BJ (cell line): ENCODE measurements at regions not wholly inside any gene's neighbourhood (a gene's known extent, or its start where the extent isn't known, plus 50 kb on each side); places are given as distances from the start of the nearest gene placed in this dataset.

Source experiments
- CTCF ChIA-PET: fragments of 350-600 bp; formaldehyde crosslinking; extraction: SDS; loops from one replicate; lab custom pipeline; 2021; ENCODE audit warnings: antibody characterized with exemption, inconsistent platforms; lab: Yijun Ruan, JAX
- POLR2A ChIA-PET: fragments of 300-600 bp; sonication (Branson Sonifier 250); formaldehyde crosslinking; extraction: SDS; loops from one replicate; lab custom pipeline; 2021; ENCODE audit warnings: antibody characterized with exemption; lab: Charles Lee
- DNase-seq: peaks from one replicate; pipeline ENCODE4 v3.0.0-alpha.2; 2011; ENCODE audit warnings: low read depth
- H3K27me3 ChIP-seq: 2 replicates; pipeline ENCODE4 v1.6.0; 2011; ENCODE audit warnings: low read length; ENCODE audit not compliant: control insufficient read depth, insufficient read depth
- H3K36me3 ChIP-seq: 2 replicates; pipeline ENCODE4 v1.5.1; 2011; ENCODE audit warnings: low read length; ENCODE audit not compliant: control insufficient read depth, insufficient read depth
- H3K4me3 ChIP-seq: 2 replicates; pipeline ENCODE4 v1.5.1; 2011; ENCODE audit warnings: low read depth, mild to moderate bottlenecking, control low read depth, low read length
- TF ChIP-seq, protein P1 (sequence below): IDR thresholded peaks from 2 replicates; pipeline ENCODE4 v1.5.1; 2011; ENCODE audit warnings: low read depth, mild to moderate bottlenecking, control low read depth, inconsistent platforms, low read length, moderate library complexity; ENCODE audit not compliant: insufficient read depth

DNA sequence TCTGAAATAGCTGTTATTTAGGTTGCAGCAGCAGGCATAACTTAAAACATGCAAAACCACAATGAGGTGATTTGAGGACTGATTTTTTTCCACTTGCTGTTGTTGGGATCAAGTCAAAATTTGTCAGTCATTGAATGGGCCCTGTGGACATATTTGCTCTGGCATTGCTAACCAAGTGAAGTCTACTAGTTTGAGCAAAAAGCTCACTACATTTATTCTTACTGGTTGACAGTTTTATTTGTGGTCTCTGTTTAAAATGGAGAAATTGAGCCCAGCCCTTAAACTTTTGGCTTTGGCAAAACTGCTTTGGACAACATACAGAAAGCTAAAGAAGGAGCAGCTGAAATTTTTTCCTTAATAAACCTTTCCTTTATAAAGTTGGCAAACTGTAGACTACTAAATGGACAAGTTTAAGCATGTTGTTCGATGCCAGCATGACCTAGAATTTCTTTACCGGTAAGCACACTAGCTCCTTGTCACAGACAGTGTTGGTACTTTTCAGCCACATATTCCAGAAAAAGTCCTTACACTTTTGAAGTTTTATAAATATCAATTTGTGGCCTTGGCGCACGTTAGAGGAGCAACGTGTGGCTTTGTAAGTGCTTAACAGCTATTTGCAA is 234.6 kb downstream of the USP25 start:
- H3K36me3 ChIP-seq: no peaks in the 10 kb centered on the region
- H3K4me3 ChIP-seq: no peak overlapping the region
- TF ChIP-seq, protein P1, sequence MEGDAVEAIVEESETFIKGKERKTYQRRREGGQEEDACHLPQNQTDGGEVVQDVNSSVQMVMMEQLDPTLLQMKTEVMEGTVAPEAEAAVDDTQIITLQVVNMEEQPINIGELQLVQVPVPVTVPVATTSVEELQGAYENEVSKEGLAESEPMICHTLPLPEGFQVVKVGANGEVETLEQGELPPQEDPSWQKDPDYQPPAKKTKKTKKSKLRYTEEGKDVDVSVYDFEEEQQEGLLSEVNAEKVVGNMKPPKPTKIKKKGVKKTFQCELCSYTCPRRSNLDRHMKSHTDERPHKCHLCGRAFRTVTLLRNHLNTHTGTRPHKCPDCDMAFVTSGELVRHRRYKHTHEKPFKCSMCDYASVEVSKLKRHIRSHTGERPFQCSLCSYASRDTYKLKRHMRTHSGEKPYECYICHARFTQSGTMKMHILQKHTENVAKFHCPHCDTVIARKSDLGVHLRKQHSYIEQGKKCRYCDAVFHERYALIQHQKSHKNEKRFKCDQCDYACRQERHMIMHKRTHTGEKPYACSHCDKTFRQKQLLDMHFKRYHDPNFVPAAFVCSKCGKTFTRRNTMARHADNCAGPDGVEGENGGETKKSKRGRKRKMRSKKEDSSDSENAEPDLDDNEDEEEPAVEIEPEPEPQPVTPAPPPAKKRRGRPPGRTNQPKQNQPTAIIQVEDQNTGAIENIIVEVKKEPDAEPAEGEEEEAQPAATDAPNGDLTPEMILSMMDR: no peak
- no peaks in the 10 kb centered on the region for H3K27me3 ChIP-seq
- POLR2A ChIA-PET: no interaction called here
- DNase-seq: no peak
- CTCF ChIA-PET: no interaction called here

DNA sequence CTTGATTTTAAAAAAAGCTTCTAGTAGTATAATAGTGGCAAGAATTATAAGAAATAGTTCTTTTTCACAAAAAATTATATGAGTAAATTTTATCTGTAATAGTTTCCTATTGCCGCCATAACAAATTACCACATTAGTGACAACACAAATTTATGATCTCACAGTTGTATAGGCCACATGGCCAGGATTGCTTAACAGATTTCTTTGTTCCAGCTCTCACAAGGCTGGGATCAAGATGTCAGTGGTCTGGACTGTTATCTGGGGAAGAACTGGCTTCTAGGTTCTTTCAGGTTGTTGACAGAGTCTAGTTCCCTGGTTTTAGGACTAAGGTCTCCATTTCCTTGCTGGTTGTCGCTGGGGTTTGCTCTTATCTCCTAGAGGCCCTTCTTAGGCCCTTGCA is 236.4 kb downstream of the USP25 start:
- POLR2A ChIA-PET: no interaction called here
- no peaks in the 10 kb centered on the region for H3K27me3 ChIP-seq
- TF ChIP-seq, protein P1: no peak
- DNase-seq: no peak
- no peaks in the 10 kb centered on the region for H3K36me3 ChIP-seq
- no peak overlapping the region for H3K4me3 ChIP-seq
- CTCF ChIA-PET: no interaction called here

DNA sequence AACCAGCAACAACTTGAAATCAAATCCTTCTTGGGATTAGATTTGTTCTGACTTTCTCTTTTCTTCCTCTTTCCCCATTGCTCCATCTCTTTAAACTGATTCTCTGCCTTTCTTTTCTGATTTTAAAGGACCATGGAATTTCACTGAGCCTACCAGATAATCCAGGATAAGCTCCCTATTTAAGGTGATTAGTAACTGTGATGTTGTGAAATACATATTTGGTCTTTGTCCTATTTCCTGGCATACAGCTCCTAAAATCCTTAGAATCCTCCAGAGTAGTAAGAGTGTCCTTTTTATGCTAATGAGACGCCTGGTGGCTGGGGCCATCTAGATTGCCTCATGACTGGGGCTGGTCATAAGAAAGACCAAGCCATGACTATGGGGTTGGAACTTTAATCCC is 236.9 kb downstream of the USP25 start:
- TF ChIP-seq, protein P1: no peak
- ChIA-PET POLR2A (no interaction called here), CTCF (no interaction called here)
- DNase-seq: no peak
- Histone ChIP-seq H3K4me3 (no peak overlapping the region), H3K36me3 (no peaks in the 10 kb centered on the region), H3K27me3 (no peaks in the 10 kb centered on the region)

DNA sequence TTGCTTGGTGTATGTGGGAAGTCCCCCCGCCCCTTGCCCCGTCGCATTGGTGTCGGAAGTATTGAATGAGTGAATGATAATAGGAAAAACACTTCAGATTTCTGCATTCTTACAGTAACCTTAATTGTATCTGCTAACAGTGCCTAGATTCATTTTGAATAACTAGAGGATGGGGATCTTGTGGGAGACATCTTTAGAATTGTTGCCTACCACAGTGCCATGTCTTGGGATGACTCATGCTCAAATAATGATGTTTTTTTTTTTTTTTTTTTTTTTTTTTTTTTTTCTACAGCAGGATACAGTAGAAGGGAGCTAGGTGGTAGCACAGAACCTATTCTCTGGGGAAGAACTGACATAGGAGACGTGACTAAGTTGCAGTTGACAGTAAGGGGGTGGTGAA is 237.9 kb downstream of the USP25 start:
- TF ChIP-seq, protein P1: no peak
- no peaks in the 10 kb centered on the region for H3K27me3 ChIP-seq
- ChIA-PET CTCF (no interaction called here), POLR2A (interaction anchor here (0.7 kb wide), 1 partner anchor 91 kb away, joined by 4 read pairs; no protein-coding TSS in a partner anchor)
- DNase-seq: no peak
- H3K36me3 ChIP-seq: no peaks in the 10 kb centered on the region
- H3K4me3 ChIP-seq: no peak overlapping the region

DNA sequence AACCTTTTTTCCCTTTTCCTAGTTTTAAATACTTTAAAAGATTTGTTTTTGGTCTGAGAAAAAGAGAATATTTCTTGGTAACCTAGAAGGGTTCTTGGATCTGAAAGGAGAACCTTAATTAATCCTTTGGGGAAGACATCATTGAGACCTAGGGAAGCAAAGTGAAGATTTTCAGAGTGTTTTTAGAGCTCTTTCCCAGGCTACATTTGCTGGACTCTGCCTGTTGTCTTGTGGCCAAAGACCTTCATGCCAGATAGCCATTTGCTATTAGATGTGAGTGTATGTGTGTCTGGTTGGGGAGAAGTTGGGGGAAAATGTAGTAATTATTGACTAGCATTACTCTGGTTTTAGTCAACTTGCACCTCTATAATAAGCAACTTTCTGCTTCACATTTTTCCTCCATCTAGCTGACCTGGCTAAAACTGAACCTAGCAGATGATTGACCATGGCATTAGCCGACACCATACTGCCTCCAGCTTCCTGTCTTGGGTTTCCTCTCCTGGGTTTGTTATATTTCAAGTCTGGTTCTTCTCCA is 239.1 kb downstream of the USP25 start:
- Histone ChIP-seq H3K36me3 (no peaks in the 10 kb centered on the region), H3K4me3 (no peak overlapping the region), H3K27me3 (no peaks in the 10 kb centered on the region)
- TF ChIP-seq, protein P1: no peak
- DNase-seq: no peak
- CTCF ChIA-PET: interaction anchor here (0.8 kb wide), 1 partner anchor 56 kb away, joined by 3 read pairs; no protein-coding TSS in a partner anchor
- POLR2A ChIA-PET: no interaction called here
